ENCODE measurements at regions not wholly inside any gene's neighbourhood (a gene's known extent, or its start where the extent isn't known, plus 50 kb on each side); places are given as distances from the start of the nearest gene placed in this dataset.

DNA sequence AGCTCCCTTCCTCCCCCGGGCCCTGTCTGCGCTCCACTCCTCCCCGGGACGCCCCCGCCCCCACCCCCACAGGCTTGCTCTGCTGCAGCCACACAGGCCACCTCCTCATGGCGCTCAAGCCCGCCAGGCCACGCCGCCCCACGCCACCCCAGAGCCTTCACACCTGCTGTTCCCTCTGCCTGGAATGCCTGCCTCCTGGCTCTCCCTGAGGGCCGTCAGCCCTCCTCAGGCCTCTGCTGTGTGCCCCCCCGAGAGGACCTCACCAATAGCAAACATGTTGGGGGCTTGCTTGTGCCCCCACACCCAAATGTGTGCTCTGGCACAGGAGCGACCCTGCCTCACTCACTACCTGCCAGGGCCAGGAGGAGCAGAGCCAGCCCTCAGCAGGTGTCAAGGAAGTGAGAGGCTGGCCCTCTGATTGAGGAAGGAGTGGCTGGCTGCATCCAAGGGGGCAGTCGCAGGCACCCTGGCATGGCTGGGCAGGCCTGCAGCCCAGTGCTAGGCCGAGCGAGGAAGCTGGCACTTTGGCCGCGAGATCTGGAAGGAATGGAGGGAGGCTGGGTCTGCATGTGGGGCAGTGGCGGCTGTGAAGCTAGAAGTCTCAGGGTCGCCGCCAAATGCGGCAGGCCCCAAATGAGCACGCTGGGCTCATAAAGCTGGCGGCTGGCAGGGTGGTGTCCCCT lies 86.5 kb downstream of the INHBB start:
- H3K9me3 ChIP-seq (ENCODE audit: low read length), result no peaks in the 10 kb centered on the region
- BruUV-seq (replicated peaks), result no TSS peak
- FAIRE-seq (no peak), ATAC-seq (no peak), DNase-seq (ENCODE audit: low spot score) (no peak)
- H3K79me2 ChIP-seq (ENCODE audit: insufficient read depth, low read length), result no peaks in the 10 kb centered on the region
- peaks cover 15 to 80% of the 10 kb centered on the region in 2 experiments for H3K27me3 ChIP-seq (ENCODE audit: control insufficient read depth in 1 of 2, insufficient read depth in 2 of 2, low read length in 2 of 2)
- CTCF ChIA-PET (ENCODE audit: low intra/inter-chr PET ratio, low total read pairs), result no interaction called here
- no peaks in the 10 kb centered on the region for H3K36me3 ChIP-seq (replicated peaks in 1 of 2; ENCODE audit: control insufficient read depth in 1 of 2, insufficient read depth in 2 of 2, low read length in 2 of 2)
- no peak overlapping the region for H3K27ac ChIP-seq (ENCODE audit: extremely low read length, insufficient read depth, low read length)
- intact Hi-C loops (cut with micrococcal nuclease; ENCODE audit: unreplicated experiment) (no loop called here), in situ Hi-C loops (cut with HindIII; ENCODE audit: extremely low pct_ligation_motif_present, low pct_unique_long_range_greater_than_20kb) (no loop called here)
- H4K20me1 ChIP-seq (ENCODE audit: insufficient read depth, low read length), result 0 out of 2 replicates have a peak, but pooled peaks cover 3% of the 10 kb centered on the region
- H3K4me1 ChIP-seq (ENCODE audit: insufficient read depth, low read length), result no peaks in the 10 kb centered on the region
- no peak overlapping the region for H3K4me3 ChIP-seq (replicated peaks in 1 of 3; ENCODE audit: insufficient read depth in 1 of 3, low read depth in 2 of 3, low read length in 3 of 3)
- no peak overlapping the region for H3K4me2 ChIP-seq (ENCODE audit: low read depth, low read length)
- no peak for TF ChIP-seq GLI4 (CRISPR knock-in tag; IDR thresholded peaks at IDR 0.05; ENCODE audit: borderline replicate concordance)
- no peak for TF ChIP-seq ZSCAN22 (CRISPR knock-in tag; IDR thresholded peaks at IDR 0.05)
- no peak for TF ChIP-seq ZKSCAN8 (CRISPR knock-in tag; IDR thresholded peaks at IDR 0.05; ENCODE audit: borderline replicate concordance)
- no peak for TF ChIP-seq ZBTB38 (CRISPR knock-in tag; IDR thresholded peaks at IDR 0.05)
- TF ChIP-seq EZH2 (conservative IDR thresholded peaks at IDR 0.05; ENCODE audit: low read depth, low read length), result no peak
- no peak for TF ChIP-seq ZNF510 (CRISPR knock-in tag; IDR thresholded peaks at IDR 0.05; ENCODE audit: low read depth)
- TF ChIP-seq TCF12 (IDR thresholded peaks at IDR 0.05), result no peak
- no peak for TF ChIP-seq TCF12 (CRISPR knock-in tag; IDR thresholded peaks at IDR 0.05)
- TF ChIP-seq, protein P1, sequence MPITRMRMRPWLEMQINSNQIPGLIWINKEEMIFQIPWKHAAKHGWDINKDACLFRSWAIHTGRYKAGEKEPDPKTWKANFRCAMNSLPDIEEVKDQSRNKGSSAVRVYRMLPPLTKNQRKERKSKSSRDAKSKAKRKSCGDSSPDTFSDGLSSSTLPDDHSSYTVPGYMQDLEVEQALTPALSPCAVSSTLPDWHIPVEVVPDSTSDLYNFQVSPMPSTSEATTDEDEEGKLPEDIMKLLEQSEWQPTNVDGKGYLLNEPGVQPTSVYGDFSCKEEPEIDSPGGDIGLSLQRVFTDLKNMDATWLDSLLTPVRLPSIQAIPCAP (CRISPR knock-in tag; IDR thresholded peaks at IDR 0.05; ENCODE audit: low read depth), result no peak
- TF ChIP-seq, protein P2, sequence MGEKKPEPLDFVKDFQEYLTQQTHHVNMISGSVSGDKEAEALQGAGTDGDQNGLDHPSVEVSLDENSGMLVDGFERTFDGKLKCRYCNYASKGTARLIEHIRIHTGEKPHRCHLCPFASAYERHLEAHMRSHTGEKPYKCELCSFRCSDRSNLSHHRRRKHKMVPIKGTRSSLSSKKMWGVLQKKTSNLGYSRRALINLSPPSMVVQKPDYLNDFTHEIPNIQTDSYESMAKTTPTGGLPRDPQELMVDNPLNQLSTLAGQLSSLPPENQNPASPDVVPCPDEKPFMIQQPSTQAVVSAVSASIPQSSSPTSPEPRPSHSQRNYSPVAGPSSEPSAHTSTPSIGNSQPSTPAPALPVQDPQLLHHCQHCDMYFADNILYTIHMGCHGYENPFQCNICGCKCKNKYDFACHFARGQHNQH (CRISPR knock-in tag; IDR thresholded peaks at IDR 0.05), result no peak
- TF ChIP-seq, protein P3, sequence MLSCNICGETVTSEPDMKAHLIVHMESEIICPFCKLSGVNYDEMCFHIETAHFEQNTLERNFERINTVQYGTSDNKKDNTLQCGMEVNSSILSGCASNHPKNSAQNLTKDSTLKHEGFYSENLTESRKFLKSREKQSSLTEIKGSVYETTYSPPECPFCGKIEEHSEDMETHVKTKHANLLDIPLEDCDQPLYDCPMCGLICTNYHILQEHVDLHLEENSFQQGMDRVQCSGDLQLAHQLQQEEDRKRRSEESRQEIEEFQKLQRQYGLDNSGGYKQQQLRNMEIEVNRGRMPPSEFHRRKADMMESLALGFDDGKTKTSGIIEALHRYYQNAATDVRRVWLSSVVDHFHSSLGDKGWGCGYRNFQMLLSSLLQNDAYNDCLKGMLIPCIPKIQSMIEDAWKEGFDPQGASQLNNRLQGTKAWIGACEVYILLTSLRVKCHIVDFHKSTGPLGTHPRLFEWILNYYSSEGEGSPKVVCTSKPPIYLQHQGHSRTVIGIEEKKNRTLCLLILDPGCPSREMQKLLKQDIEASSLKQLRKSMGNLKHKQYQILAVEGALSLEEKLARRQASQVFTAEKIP (CRISPR knock-in tag; IDR thresholded peaks at IDR 0.05; ENCODE audit: borderline replicate concordance), result no peak
- TF ChIP-seq, protein P4, sequence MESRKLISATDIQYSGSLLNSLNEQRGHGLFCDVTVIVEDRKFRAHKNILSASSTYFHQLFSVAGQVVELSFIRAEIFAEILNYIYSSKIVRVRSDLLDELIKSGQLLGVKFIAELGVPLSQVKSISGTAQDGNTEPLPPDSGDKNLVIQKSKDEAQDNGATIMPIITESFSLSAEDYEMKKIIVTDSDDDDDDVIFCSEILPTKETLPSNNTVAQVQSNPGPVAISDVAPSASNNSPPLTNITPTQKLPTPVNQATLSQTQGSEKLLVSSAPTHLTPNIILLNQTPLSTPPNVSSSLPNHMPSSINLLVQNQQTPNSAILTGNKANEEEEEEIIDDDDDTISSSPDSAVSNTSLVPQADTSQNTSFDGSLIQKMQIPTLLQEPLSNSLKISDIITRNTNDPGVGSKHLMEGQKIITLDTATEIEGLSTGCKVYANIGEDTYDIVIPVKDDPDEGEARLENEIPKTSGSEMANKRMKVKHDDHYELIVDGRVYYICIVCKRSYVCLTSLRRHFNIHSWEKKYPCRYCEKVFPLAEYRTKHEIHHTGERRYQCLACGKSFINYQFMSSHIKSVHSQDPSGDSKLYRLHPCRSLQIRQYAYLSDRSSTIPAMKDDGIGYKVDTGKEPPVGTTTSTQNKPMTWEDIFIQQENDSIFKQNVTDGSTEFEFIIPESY (CRISPR knock-in tag; IDR thresholded peaks at IDR 0.05), result no peak
- no peak for TF ChIP-seq ONECUT2 (CRISPR knock-in tag; IDR thresholded peaks at IDR 0.05)
- TF ChIP-seq SMAD1 (CRISPR knock-in tag; IDR thresholded peaks at IDR 0.05; ENCODE audit: borderline replicate concordance, low read depth), result no peak
- TF ChIP-seq ZEB1 (IDR thresholded peaks at IDR 0.05; ENCODE audit: insufficient replicate concordance, low read depth), result no peak
- TF ChIP-seq CHCHD3 (CRISPR knock-in tag; IDR thresholded peaks at IDR 0.05), result no peak
- TF ChIP-seq ZNF205 (CRISPR knock-in tag; IDR thresholded peaks at IDR 0.05), result no peak
- no peak for TF ChIP-seq ZMYM2 (CRISPR knock-in tag; IDR thresholded peaks at IDR 0.05)
- no peak overlapping the region for H3K9ac ChIP-seq (ENCODE audit: insufficient read depth, low read depth, low read length)
- no peak overlapping the region for H2AFZ ChIP-seq (ENCODE audit: low read length)
- 41% methylated on average over 18 of the region's 24 CpGs for WGBS (ENCODE audit: low lambda C conversion rate)
- POLR2A ChIA-PET, result no interaction called here
